GM21447 (cell line): ENCODE measurements at regions not wholly inside any gene's neighbourhood (a gene's known extent, or its start where the extent isn't known, plus 50 kb on each side); places are given as distances from the start of the nearest gene placed in this dataset.
"Not testable (repeated sequence)": the region's sequence is repeated elsewhere in the genome, so short reads cannot be mapped to it uniquely, and the experiment has no call there.

Experiments
- ATAC-seq: cut with Tn5 transposase; IDR thresholded peaks from one replicate; pipeline ENCODE4 v1.9.1; 2021; ENCODE audit not compliant: unreplicated experiment

- no peak for ATAC-seq
Measured at GRCh38 chr3:176357891-176358290, 839.4 kb downstream of the TBL1XR1 start.

DNA sequence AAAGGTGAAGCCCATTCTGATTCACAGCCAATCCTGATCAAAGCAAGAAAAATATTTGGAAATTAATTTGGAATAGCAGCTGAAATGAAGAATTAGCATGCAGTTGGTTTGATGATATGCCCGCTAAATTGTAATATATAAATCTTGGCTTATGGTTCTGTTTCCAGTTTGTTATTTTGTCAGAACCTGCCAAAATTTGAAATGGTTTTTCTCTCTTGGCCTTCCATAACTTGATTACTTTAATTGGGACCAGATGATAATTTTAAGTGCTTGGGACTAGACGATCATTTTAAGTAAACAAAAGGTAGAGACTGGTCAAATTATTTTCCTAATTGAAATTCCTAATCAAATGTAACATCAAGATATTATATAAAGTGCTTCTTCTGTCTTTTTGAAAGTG lies 842.4 kb downstream of the TBL1XR1 start:
- ATAC-seq = no peak

DNA sequence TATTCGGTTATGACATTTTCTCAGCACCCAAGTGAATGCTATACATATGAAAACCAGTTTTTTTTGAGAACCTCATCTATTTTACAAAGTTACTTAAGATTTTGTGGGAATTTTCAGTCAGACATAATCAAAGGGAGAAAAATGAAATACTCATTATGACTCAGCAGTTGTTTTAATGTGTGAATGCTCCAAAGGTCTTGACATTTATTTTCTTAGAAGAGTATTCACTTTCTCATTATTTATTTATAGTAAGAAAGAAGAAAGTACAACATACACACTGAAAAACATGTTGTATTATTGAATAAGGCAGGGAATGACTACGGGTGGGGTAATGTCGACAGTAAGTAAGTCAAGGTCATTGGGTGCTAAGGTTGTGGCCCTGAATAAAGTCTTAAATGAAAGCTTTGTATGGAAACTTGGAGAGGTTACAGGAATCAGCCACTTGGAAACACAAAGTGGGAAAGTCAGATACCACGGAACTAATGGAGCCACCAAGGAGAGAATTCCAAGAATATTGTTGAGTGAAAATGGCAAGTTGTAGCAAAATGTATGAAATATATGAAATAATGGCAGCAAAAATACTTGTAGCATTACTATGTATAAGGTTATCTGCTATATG lies 844.5 kb downstream of the TBL1XR1 start:
- ATAC-seq = no peak

- ATAC-seq = no peak
Measured at GRCh38 chr3:176351408-176351807, 845.9 kb downstream of the TBL1XR1 start.

- no peak for ATAC-seq
Measured at GRCh38 chr3:176349706-176350105, 847.6 kb downstream of the TBL1XR1 start.

DNA sequence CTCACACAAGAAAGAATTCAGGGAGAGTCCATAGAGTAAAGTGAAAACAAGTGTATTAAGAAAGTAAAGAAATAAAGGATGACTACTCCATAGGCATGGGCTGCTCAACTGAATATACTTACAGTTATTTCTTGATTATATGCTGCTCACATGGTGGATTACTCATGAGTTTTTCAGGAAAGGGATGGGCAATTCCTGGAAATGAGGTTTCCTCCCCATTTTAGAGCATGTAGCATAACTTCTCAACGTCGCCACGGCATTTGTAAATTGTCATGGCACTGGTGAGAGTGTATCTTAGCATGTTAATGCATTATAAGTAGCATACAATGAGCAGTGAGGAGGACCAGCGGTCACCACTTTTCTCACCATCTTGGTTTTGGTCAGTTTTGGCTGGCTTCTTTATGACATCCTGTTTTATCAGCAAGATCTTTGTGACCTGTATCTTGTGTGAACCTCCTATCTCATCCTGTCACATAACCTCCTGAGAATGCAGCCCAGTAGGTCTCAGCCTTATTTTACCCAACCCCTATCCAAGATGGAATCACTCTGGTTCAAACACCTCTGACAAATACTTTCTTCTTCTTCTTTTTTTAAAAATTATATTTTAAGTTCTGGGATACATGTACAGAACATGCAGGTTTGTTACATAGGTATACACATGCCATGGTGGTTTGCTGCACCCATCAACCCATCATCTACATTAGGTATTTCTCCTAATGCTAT lies 849.7 kb downstream of the TBL1XR1 start:
- ATAC-seq = no peak

- no peak for ATAC-seq
Measured at GRCh38 chr3:176341963-176342362, 855.3 kb downstream of the TBL1XR1 start.

DNA sequence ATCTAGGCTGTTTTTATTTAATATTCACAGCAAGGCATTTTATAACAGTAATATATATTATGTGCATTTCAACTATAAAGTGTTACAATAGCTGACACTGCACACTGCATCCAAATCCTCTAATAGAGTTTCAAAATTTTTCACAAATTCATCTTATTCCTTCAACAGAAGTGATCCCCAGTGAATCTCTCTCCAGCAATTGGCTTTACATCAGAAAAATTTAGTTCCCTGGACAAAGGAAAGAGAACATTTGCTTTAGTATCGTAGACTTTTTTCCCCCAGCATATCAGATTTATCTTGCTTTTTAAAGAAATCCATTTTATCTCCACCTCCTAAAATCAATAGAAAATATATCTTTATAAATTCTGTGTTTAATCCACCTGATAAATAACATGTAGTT lies 868.6 kb downstream of the TBL1XR1 start:
- ATAC-seq = no peak

DNA sequence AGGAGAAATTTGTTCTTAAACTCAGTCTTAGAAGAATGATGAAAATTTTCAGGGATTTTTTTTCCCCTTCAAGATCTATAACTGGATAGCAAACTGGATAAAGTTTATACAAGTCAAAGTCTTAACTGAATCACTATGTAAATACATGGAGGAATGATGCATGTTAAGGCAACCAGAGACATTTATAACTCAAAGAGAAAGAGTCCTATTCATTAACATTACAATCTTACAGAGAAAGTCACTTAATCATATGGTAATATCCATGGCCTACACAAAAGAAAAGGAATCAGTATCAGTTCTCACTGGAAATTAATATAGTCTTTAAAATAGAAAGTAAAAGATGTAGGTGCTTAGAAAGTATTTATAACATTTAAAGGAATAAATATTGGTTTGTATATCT lies 869.1 kb downstream of the TBL1XR1 start:
- no peak for ATAC-seq

GRCh38 chr3:176326894-176327490 lies 870.3 kb downstream of the TBL1XR1 start:
- not testable (repeated sequence) for ATAC-seq

GRCh38 chr3:176321532-176321931 lies 875.8 kb downstream of the TBL1XR1 start:
- ATAC-seq = not testable (repeated sequence)

DNA sequence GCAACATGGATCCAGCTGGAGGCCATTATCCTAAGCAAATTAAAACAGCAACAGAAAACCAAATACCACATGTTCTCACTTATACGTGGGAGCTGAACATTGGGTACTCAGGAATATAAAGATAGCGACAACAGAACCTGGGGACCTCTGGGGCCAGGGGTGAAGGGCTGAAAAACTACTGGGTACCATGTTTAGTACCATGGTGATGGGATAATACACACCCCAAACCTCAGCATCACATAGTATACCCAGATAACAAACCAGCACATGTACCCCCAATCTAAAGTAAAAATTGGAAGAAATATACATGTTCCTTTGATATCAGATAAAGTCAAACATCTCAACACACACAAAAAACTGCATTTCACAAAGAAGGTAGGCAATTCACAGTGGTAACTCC lies 876.2 kb downstream of the TBL1XR1 start:
- ATAC-seq = no peak

DNA sequence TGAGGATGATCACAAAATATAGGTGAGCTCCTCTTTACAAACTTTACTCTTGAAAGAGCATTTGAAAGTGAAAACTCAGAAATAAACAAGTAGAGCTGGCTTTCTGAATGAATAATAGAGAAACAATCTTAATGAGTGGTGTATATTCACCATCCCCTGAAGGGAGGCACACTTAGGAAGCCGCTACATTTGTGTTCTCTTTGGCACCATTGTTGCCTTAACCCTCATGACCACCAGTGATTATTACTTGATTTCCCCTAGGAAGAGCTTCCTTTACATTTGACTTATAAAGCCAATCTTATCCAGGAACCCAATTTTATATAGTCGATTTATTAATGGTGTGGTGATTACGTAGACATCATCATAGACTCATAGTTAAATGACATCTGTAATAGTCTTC lies 883.9 kb downstream of the TBL1XR1 start:
- ATAC-seq = no peak

DNA sequence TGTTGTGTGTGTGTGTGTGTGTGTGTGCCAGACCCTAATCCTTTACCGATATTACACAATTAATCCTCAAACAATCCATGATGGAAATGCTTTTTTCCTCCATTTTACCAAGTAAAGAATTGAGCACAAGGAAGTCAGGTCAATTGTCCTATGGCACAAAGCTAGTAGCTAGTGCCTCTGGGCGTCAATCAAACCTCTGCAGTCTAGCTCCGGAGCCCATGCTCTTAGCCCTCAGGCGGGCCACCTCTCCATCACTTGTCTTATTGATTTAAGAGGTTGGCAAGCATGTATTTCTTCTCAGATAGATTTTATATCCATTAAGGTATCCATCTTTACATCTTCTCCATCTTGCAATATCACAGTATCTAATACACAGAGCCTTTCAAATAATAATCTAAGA lies 886.6 kb downstream of the TBL1XR1 start:
- no peak for ATAC-seq

DNA sequence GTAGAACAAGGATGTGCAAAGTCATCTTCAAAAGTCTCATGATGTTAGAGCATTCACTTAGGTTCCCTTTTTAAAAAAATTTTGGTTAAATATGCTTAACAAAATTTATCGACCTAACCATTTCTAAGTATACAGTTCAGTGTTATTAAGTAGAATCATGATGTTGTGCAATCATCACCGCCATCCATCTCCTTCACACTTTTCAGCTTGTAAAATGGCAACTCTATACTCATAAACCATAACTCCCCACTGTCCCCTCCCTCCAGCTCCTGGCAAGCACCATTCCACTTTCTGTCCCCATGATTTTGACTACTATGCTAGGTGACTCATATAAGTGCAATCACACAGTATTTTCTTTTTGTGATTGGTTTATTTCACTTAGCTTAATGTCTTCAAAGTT lies 895.0 kb downstream of the TBL1XR1 start:
- ATAC-seq = no peak

- no peak for ATAC-seq
Measured at GRCh38 chr3:176296066-176296597, 901.1 kb downstream of the TBL1XR1 start.

GRCh38 chr3:176293276-176293675 lies 904.0 kb downstream of the TBL1XR1 start:
- ATAC-seq = no peak

GRCh38 chr3:176286476-176287085 lies 910.7 kb downstream of the TBL1XR1 start:
- no peak for ATAC-seq

DNA sequence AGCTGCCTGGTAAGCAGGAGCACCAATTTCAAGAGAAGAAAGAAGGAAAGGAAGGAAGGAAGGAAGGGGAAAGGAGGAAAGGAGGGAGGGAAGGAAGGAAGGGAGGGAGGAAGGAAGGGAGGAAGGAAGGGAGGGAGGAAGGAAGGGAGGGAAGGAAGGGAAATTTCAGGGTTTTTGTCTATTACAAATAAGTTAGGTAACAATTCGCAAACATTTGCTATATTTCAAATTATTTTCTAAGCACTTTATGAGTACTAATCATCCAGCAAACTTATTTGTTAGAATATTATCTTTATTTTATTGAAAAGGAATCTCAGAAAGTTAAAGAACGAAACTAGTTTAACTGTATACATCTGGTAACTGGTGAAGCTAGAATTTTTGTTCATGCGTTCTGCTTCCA lies 921.7 kb downstream of the TBL1XR1 start:
- no peak for ATAC-seq

- ATAC-seq = no peak
Measured at GRCh38 chr3:176275113-176275512, 922.2 kb downstream of the TBL1XR1 start.

DNA sequence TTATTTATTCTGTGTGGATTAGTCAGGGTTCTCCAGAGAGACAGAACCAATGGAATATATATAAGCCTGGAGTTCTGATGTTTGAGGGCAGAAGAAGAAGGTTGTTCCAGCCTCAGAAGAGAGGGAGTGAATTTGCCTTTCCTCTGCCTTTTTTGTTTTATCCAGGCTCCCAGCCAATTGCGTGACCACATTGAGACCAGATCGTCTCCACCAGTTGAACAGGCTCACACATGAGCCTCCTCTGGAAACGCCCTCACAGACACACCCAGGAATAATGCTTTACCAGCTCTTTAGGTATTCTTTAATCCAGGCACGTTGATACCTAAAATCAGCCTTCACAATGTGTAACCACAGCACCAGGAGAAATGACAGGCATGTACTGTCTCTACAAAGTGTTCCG lies 923.1 kb downstream of the TBL1XR1 start:
- ATAC-seq = no peak

- no peak for ATAC-seq
Measured at GRCh38 chr3:176262071-176262470, 935.2 kb downstream of the TBL1XR1 start.
